ENCODE measurements at regions not wholly inside any gene's neighbourhood (a gene's known extent, or its start where the extent isn't known, plus 50 kb on each side); places are given as distances from the start of the nearest gene placed in this dataset.

DNA sequence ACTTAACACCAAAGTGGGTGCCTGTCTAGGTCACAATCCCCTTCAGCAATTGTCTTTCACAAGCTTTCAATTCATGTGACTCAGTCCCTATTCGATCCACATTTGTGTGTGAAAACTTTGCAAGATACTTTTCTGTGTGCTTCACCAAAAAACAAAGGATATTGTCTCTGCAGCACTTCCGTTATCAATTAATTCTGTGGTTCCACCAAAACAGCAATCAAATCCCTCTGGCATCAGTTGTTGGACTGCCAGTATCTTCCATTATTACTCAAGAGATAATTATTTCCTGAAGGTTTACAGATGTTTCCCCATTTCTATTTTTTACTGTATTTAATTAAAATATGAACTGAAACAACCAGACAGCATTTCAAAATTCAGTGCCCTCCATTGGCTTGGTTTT lies 481.4 kb downstream of the SUCLA2 start:
- Mint-ChIP-seq H3K4me1 (no peaks in the 10 kb centered on the region), H3K36me3 (ENCODE audit: low read depth) (no peaks in the 10 kb centered on the region), H3K27ac (no peak overlapping the region)

DNA sequence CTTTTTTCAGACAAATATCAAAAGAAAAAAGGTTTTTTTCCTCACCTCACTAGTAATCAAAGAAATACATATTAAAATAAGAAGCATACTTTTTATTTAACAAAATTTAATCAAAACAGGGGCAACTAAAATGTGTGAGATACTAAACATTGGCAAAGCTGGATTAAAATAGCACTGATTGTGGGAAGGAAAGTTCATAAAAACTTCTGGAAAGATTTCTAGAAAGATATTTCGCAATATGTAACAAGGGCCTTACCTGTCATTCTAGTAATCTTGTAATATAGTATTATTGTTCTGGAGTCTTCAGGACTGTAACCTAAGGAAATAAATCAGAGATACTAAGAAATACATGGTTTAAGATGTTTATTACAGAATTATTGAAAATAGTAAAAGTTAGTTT lies 482.5 kb downstream of the SUCLA2 start:
- Mint-ChIP-seq H3K36me3 (ENCODE audit: low read depth) (peaks cover 4% of the 10 kb centered on the region), H3K27me3 (ENCODE audit: low read depth) (no peaks in the 10 kb centered on the region), H3K4me3 (no peak overlapping the region), H3K27ac (no peak overlapping the region), H3K9me3 (peaks cover 19% of the 10 kb centered on the region), H3K4me1 (no peaks in the 10 kb centered on the region)
- TF ChIP-seq, protein P1, sequence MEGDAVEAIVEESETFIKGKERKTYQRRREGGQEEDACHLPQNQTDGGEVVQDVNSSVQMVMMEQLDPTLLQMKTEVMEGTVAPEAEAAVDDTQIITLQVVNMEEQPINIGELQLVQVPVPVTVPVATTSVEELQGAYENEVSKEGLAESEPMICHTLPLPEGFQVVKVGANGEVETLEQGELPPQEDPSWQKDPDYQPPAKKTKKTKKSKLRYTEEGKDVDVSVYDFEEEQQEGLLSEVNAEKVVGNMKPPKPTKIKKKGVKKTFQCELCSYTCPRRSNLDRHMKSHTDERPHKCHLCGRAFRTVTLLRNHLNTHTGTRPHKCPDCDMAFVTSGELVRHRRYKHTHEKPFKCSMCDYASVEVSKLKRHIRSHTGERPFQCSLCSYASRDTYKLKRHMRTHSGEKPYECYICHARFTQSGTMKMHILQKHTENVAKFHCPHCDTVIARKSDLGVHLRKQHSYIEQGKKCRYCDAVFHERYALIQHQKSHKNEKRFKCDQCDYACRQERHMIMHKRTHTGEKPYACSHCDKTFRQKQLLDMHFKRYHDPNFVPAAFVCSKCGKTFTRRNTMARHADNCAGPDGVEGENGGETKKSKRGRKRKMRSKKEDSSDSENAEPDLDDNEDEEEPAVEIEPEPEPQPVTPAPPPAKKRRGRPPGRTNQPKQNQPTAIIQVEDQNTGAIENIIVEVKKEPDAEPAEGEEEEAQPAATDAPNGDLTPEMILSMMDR (IDR thresholded peaks at IDR 0.05; ENCODE audit: unreplicated experiment in 3 of 3) = no peak

More for the DNA sequence above, 481.4 kb downstream of the SUCLA2 start:
- Mint-ChIP-seq H3K27me3 (ENCODE audit: low read depth) (no peaks in the 10 kb centered on the region), H3K9me3 (peaks cover 12% of the 10 kb centered on the region), H3K4me3 (no peak overlapping the region)
- TF ChIP-seq, protein P1 (IDR thresholded peaks at IDR 0.05; ENCODE audit: unreplicated experiment in 3 of 3) = no peak

DNA sequence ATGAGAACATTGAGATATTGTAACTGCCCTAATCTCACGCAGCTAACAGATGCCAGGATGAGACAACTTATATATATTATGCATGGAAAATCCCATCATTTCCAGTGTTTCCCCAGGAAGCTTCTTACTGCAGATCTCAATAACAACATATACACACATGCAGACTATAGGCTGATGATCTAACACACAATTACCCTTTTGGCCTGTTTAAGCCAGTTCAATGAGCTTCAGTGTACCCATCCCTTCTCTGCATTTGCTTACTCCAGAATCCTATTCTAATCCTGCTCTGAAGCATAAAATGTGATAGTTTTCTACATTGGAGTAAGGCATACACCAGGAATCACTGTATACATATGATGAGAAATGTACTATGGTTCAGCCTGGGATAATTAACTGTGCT lies 489.4 kb downstream of the SUCLA2 start:
- Mint-ChIP-seq H3K27me3 (ENCODE audit: low read depth) (no peaks in the 10 kb centered on the region), H3K36me3 (ENCODE audit: low read depth) (peaks cover 4% of the 10 kb centered on the region), H3K4me1 (no peaks in the 10 kb centered on the region), H3K4me3 (no peak overlapping the region), H3K9me3 (peaks cover 19% of the 10 kb centered on the region), H3K27ac (no peak overlapping the region)
- TF ChIP-seq, protein P1 (IDR thresholded peaks at IDR 0.05; ENCODE audit: unreplicated experiment in 3 of 3) = no peak

DNA sequence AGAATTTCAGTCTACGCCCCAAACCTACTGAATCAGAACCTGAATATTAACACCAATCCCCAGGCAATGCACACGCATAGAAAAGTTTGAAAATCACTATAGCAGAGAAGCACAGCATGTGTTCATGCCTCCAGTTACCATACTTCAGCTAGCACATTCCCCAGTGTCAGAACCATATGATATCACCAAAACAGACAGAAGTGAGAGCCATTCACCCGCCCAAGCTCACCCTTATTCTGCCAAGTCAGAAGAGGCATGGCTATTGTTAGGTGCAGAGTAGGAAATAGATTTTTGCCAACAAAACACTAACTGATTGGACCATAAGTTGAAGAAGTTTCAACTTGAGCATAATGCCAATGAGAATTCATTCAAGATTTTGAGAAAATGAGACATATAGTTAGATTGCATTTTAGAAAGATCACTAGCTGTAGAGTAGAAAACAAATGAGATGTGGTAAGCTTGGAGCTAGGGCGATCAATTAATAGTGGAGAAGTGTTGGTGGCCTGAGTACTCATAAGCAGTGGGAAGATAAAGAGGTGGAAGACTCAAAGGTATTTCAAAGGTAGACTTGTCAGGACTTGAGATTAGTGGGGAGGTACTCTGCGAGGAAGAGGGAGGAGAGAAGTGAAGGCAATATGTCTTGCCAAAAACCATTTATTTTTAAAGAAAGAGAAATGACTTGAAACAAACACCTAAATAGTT lies 492.4 kb downstream of the SUCLA2 start:
- Mint-ChIP-seq H3K4me1 (no peaks in the 10 kb centered on the region), H3K27ac (no peak overlapping the region), H3K9me3 (peaks cover 3% of the 10 kb centered on the region), H3K36me3 (ENCODE audit: low read depth) (no peaks in the 10 kb centered on the region), H3K4me3 (no peak overlapping the region), H3K27me3 (ENCODE audit: low read depth) (no peaks in the 10 kb centered on the region)
- TF ChIP-seq, protein P1 (IDR thresholded peaks at IDR 0.05; ENCODE audit: unreplicated experiment in 3 of 3) = no peak

DNA sequence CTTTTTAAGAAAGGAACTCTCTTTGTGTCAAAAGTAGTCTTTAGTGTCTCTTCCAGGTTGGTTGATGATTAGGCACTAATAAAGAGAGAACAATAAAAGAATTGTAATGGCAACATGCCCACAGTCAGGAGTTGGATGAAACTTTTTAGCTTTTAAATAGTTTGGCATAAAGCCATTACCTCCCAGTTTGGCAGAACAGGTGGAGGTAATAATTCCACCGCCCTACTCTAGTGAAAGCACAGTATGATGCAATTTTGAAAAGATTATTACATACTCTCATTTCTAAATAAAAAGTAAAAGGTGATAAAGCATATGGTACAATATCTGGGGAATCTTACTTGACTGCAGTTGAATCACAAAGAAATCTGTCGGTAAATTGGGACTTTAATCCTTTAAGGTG lies 497.6 kb downstream of the SUCLA2 start:
- Mint-ChIP-seq H3K27ac (no peak overlapping the region), H3K36me3 (ENCODE audit: low read depth) (no peaks in the 10 kb centered on the region), H3K27me3 (ENCODE audit: low read depth) (no peaks in the 10 kb centered on the region), H3K4me1 (no peaks in the 10 kb centered on the region), H3K9me3 (no peaks in the 10 kb centered on the region), H3K4me3 (no peak overlapping the region)
- TF ChIP-seq, protein P1 (IDR thresholded peaks at IDR 0.05; ENCODE audit: unreplicated experiment in 3 of 3) = no peak

DNA sequence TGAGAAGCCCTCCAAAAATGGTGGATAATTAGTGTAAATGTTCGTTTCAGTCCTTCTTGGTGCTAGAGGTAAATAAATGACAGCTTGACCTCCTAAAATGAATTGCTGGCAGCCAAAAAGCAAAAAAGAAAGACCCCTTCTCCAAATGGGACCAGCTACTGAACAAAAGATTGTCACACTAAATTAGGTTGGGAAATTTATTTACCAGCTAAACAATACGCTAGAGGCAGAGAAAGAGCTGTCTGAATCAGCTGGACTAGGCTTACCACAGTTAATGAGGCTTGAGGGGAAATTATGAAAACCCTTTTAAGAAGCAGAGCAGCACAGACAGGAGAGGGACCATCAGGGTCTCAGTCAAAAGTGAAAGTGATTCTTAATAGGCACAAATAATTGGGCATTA lies 498.9 kb downstream of the SUCLA2 start:
- H3K9me3 Mint-ChIP-seq = no peaks in the 10 kb centered on the region
- no peak overlapping the region for H3K4me3 Mint-ChIP-seq
- no peaks in the 10 kb centered on the region for H3K4me1 Mint-ChIP-seq
- no peaks in the 10 kb centered on the region for H3K27me3 Mint-ChIP-seq (ENCODE audit: low read depth)
- no peaks in the 10 kb centered on the region for H3K36me3 Mint-ChIP-seq (ENCODE audit: low read depth)
- no peak overlapping the region for H3K27ac Mint-ChIP-seq
- TF ChIP-seq, protein P1 (IDR thresholded peaks at IDR 0.05; ENCODE audit: unreplicated experiment in 3 of 3) = no peak

Data from nephron (organoid).